Vagina (tissue), 2 donors: ENCODE measurements at regions not wholly inside any gene's neighbourhood (a gene's known extent, or its start where the extent isn't known, plus 50 kb on each side); places are given as distances from the start of the nearest gene placed in this dataset.

ENCODE experiments used
- DNase-seq, 2 donors: peaks; one replicate each; pipeline ENCODE4 v3.0.0-alpha.2; 2017; ENCODE audit errors: extremely low spot score in 2 of 2
- H3K27ac ChIP-seq: fragments of 200-600 bp; sonication (generic); one replicate; pipeline ENCODE4 v1.5.1; 2019
- H3K27me3 ChIP-seq: fragments of 200-600 bp; sonication (generic); one replicate; pipeline ENCODE4 v1.5.1; 2019
- H3K36me3 ChIP-seq, 2 donors: fragments of 200-600 bp; sonication (generic); one replicate each; pipeline ENCODE4 v1.5.1; 2017 to 2019
- H3K4me1 ChIP-seq: fragments of 200-600 bp; sonication (generic); one replicate; pipeline ENCODE4 v1.5.1; 2019
- H3K4me3 ChIP-seq, 2 donors: fragments of 200-600 bp; sonication (generic); 1 replicate in 1 of 2; 2 replicates in 1 of 2; pipeline ENCODE4 v1.5.1; 2016 to 2019
- H3K9me3 ChIP-seq: fragments of 200-600 bp; sonication (generic); one replicate; pipeline ENCODE4 v1.5.1; 2019
- CTCF ChIP-seq, 3 experiments: fragments of 450-650 bp in 2 of 3; fragments of 200-600 bp in 1 of 3; sonication (generic) in 1 of 3; IDR thresholded peaks; one replicate each; pipeline ENCODE4 v1.5.1; 2017 to 2019; ENCODE audit warnings: antibody characterized with exemption in 3 of 3, mild to moderate bottlenecking in 2 of 3, moderate library complexity in 2 of 3
- POLR2A ChIP-seq, 2 donors: fragments of 450-650 bp; IDR thresholded peaks; one replicate each; pipeline ENCODE4 v1.6.1; 2017; ENCODE audit warnings: antibody characterized with exemption in 2 of 2, mild to moderate bottlenecking in 2 of 2, moderate library complexity in 2 of 2
- POLR2AphosphoS5 ChIP-seq, 2 donors: sonication (generic); formaldehyde crosslinking; IDR thresholded peaks; one replicate each; pipeline ENCODE4 v1.9.0; 2017; ENCODE audit warnings: antibody characterized with exemption in 2 of 2, mild to moderate bottlenecking in 2 of 2, low read depth in 1 of 2; ENCODE audit not compliant: insufficient read depth in 1 of 2
- intact Hi-C: fragments of 100-400 bp; cut with DNase I; formaldehyde crosslinking; loops from one replicate; pipeline ENCODE4 v1.15.1; 2023

- Histone ChIP-seq H3K4me3 (no peak overlapping the region), H3K36me3 (no peaks in the 10 kb centered on the region), H3K4me1 (no peaks in the 10 kb centered on the region), H3K27ac (no peak overlapping the region), H3K27me3 (no peaks in the 10 kb centered on the region), H3K9me3 (no peaks in the 10 kb centered on the region)
- DNase-seq: no peak
- TF ChIP-seq POLR2A (IDR thresholded peaks at IDR 0.05) (no peak), POLR2AphosphoS5 (IDR thresholded peaks at IDR 0.05; ENCODE audit: insufficient read depth in 1 of 2, low read depth in 1 of 2) (no peak), CTCF (IDR thresholded peaks at IDR 0.05) (no peak)
- intact Hi-C loops: no loop called here
Measured at GRCh38 chr6:159349915-159350314, 180.7 kb downstream of the FNDC1 start.

- intact Hi-C loops: no loop called here
- Histone ChIP-seq H3K4me1 (no peaks in the 10 kb centered on the region), H3K36me3 (no peaks in the 10 kb centered on the region), H3K9me3 (no peaks in the 10 kb centered on the region), H3K4me3 (no peak overlapping the region), H3K27ac (no peak overlapping the region), H3K27me3 (no peaks in the 10 kb centered on the region)
- DNase-seq: no peak
- TF ChIP-seq POLR2AphosphoS5 (IDR thresholded peaks at IDR 0.05; ENCODE audit: insufficient read depth in 1 of 2, low read depth in 1 of 2) (no peak), POLR2A (IDR thresholded peaks at IDR 0.05) (no peak), CTCF (IDR thresholded peaks at IDR 0.05) (no peak)
Measured at GRCh38 chr6:159343709-159344108, 174.5 kb downstream of the FNDC1 start.

- Histone ChIP-seq H3K4me1 (no peaks in the 10 kb centered on the region), H3K27me3 (no peaks in the 10 kb centered on the region), H3K9me3 (no peaks in the 10 kb centered on the region), H3K36me3 (no peaks in the 10 kb centered on the region), H3K27ac (no peak overlapping the region), H3K4me3 (no peak overlapping the region)
- DNase-seq: no peak
- no peak for TF ChIP-seq POLR2A (IDR thresholded peaks at IDR 0.05)
- TF ChIP-seq POLR2AphosphoS5 (IDR thresholded peaks at IDR 0.05; ENCODE audit: insufficient read depth in 1 of 2, low read depth in 1 of 2): no peak
- intact Hi-C loops: no loop called here
Measured at GRCh38 chr6:159342146-159342545, 172.9 kb downstream of the FNDC1 start.

- Histone ChIP-seq H3K36me3 (no peaks in the 10 kb centered on the region), H3K27ac (no peak overlapping the region), H3K27me3 (no peaks in the 10 kb centered on the region), H3K9me3 (no peaks in the 10 kb centered on the region), H3K4me1 (no peaks in the 10 kb centered on the region), H3K4me3 (no peak overlapping the region)
- intact Hi-C loops: no loop called here
- TF ChIP-seq POLR2A (IDR thresholded peaks at IDR 0.05) (no peak), POLR2AphosphoS5 (IDR thresholded peaks at IDR 0.05; ENCODE audit: insufficient read depth in 1 of 2, low read depth in 1 of 2) (no peak), CTCF (IDR thresholded peaks at IDR 0.05) (no peak)
- no peak for DNase-seq
Measured at GRCh38 chr6:159334068-159334467, 164.9 kb downstream of the FNDC1 start.

GRCh38 chr6:159331451-159331850 lies 162.3 kb downstream of the FNDC1 start:
- Histone ChIP-seq H3K36me3 (no peaks in the 10 kb centered on the region), H3K27ac (no peak overlapping the region), H3K9me3 (no peaks in the 10 kb centered on the region), H3K4me3 (no peak overlapping the region), H3K27me3 (no peaks in the 10 kb centered on the region), H3K4me1 (no peaks in the 10 kb centered on the region)
- no peak for DNase-seq
- intact Hi-C loops: no loop called here
- TF ChIP-seq POLR2AphosphoS5 (IDR thresholded peaks at IDR 0.05; ENCODE audit: insufficient read depth in 1 of 2, low read depth in 1 of 2) (no peak), CTCF (IDR thresholded peaks at IDR 0.05) (no peak), POLR2A (IDR thresholded peaks at IDR 0.05) (no peak)

- no peaks in the 10 kb centered on the region for H3K4me1 ChIP-seq
- intact Hi-C loops: no loop called here
- no peak for DNase-seq
- H3K9me3 ChIP-seq: no peaks in the 10 kb centered on the region
- no peak overlapping the region for H3K27ac ChIP-seq
- H3K27me3 ChIP-seq: no peaks in the 10 kb centered on the region
- TF ChIP-seq CTCF (IDR thresholded peaks at IDR 0.05) (no peak), POLR2A (IDR thresholded peaks at IDR 0.05) (no peak), POLR2AphosphoS5 (IDR thresholded peaks at IDR 0.05; ENCODE audit: insufficient read depth in 1 of 2, low read depth in 1 of 2) (no peak)
- no peaks in the 10 kb centered on the region for H3K36me3 ChIP-seq
- H3K4me3 ChIP-seq: no peak overlapping the region
Measured at GRCh38 chr6:159329081-159329480, 159.9 kb downstream of the FNDC1 start.
